ENCODE measurements at regions not wholly inside any gene's neighbourhood (a gene's known extent, or its start where the extent isn't known, plus 50 kb on each side); places are given as distances from the start of the nearest gene placed in this dataset.

GRCh38 chr7:41006306-41006995 is 696.4 kb downstream of the INHBA start:
- H3K4me3 ChIP-seq (ENCODE audit: low read depth in 1 of 2, low read length in 2 of 2) = no peak overlapping the region
- no peaks in the 10 kb centered on the region for H3K36me3 ChIP-seq (ENCODE audit: control insufficient read depth in 1 of 2, insufficient read depth in 2 of 2, low read length in 2 of 2)
- H3K4me1 ChIP-seq (ENCODE audit: control insufficient read depth in 1 of 2, insufficient read depth in 2 of 2, low read length in 2 of 2) = no peaks in the 10 kb centered on the region
- H3K27ac ChIP-seq (ENCODE audit: low read length) = no peak overlapping the region
- no peaks in the 10 kb centered on the region for H3K27me3 ChIP-seq (ENCODE audit: low read depth, low read length)
- no peaks in the 10 kb centered on the region for H3K9me3 ChIP-seq (ENCODE audit: control insufficient read depth in 1 of 2, low read length in 2 of 2)

DNA sequence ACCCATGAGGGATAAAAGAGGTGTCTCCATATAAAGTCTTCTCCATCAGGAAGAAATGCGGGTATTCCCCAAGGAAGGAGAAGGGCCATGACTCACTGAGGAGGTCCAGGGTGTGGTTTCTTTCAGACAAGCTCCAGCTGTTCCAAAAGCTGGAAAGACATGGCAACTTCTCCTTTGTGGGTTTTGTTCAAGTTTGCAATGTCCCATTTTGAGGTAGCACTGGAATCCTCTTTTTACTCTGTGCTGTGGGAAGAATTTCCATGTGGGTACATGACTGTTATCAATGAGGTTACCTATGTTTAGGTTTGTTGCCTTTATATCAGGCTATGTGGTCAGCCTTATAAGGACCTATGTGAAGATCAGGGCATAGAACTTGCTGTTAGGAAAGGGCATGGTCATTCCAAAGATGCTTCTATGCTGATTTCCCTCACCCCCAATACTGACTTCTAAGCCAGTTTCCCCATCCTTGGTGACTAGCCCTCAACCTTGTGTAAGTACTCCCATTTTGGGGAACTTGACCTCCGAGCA is 697.5 kb downstream of the INHBA start:
- no peaks in the 10 kb centered on the region for H3K4me1 ChIP-seq (ENCODE audit: control insufficient read depth in 1 of 2, insufficient read depth in 2 of 2, low read length in 2 of 2)
- no peaks in the 10 kb centered on the region for H3K36me3 ChIP-seq (ENCODE audit: control insufficient read depth in 1 of 2, insufficient read depth in 2 of 2, low read length in 2 of 2)
- H3K9me3 ChIP-seq (ENCODE audit: control insufficient read depth in 1 of 2, low read length in 2 of 2) = no peaks in the 10 kb centered on the region
- H3K27me3 ChIP-seq (ENCODE audit: low read depth, low read length) = no peaks in the 10 kb centered on the region
- no peak overlapping the region for H3K4me3 ChIP-seq (ENCODE audit: low read depth in 1 of 2, low read length in 2 of 2)
- H3K27ac ChIP-seq (ENCODE audit: low read length) = no peak overlapping the region

DNA sequence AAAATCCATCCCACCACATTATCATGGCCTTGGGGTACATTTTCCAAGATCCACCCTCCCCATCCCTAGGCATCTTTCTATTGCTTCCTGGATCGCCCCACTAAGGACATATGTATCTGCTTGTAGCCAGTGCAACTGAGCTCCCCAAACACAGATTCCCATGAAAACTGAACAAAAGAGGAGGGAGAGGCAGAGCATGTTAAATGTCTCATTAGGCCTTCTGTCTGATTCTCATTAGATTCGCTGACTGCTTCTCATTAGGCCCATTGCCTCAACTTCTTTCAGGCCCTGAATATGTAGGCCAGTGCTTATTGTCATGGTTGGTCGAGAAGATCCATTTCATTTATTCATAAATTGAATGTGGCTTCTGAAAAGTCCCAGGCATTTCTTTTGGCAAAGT is 698.9 kb downstream of the INHBA start:
- no peaks in the 10 kb centered on the region for H3K27me3 ChIP-seq (ENCODE audit: low read depth, low read length)
- H3K4me3 ChIP-seq (ENCODE audit: low read depth in 1 of 2, low read length in 2 of 2) = no peak overlapping the region
- no peaks in the 10 kb centered on the region for H3K36me3 ChIP-seq (ENCODE audit: control insufficient read depth in 1 of 2, insufficient read depth in 2 of 2, low read length in 2 of 2)
- no peaks in the 10 kb centered on the region for H3K4me1 ChIP-seq (ENCODE audit: control insufficient read depth in 1 of 2, insufficient read depth in 2 of 2, low read length in 2 of 2)
- no peak overlapping the region for H3K27ac ChIP-seq (ENCODE audit: low read length)
- H3K9me3 ChIP-seq (ENCODE audit: control insufficient read depth in 1 of 2, low read length in 2 of 2) = no peaks in the 10 kb centered on the region

GRCh38 chr7:41003611-41003940 is 699.3 kb downstream of the INHBA start:
- H3K9me3 ChIP-seq (ENCODE audit: control insufficient read depth in 1 of 2, low read length in 2 of 2) = no peaks in the 10 kb centered on the region
- H3K27ac ChIP-seq (ENCODE audit: low read length) = no peak overlapping the region
- no peaks in the 10 kb centered on the region for H3K27me3 ChIP-seq (ENCODE audit: low read depth, low read length)
- no peaks in the 10 kb centered on the region for H3K4me1 ChIP-seq (ENCODE audit: control insufficient read depth in 1 of 2, insufficient read depth in 2 of 2, low read length in 2 of 2)
- no peak overlapping the region for H3K4me3 ChIP-seq (ENCODE audit: low read depth in 1 of 2, low read length in 2 of 2)
- H3K36me3 ChIP-seq (ENCODE audit: control insufficient read depth in 1 of 2, insufficient read depth in 2 of 2, low read length in 2 of 2) = no peaks in the 10 kb centered on the region

- no peaks in the 10 kb centered on the region for H3K27me3 ChIP-seq (ENCODE audit: low read depth, low read length)
- no peaks in the 10 kb centered on the region for H3K9me3 ChIP-seq (ENCODE audit: control insufficient read depth in 1 of 2, low read length in 2 of 2)
- no peak overlapping the region for H3K27ac ChIP-seq (ENCODE audit: low read length)
- no peaks in the 10 kb centered on the region for H3K36me3 ChIP-seq (ENCODE audit: control insufficient read depth in 1 of 2, insufficient read depth in 2 of 2, low read length in 2 of 2)
- H3K4me3 ChIP-seq (ENCODE audit: low read depth in 1 of 2, low read length in 2 of 2) = no peak overlapping the region
- no peaks in the 10 kb centered on the region for H3K4me1 ChIP-seq (ENCODE audit: control insufficient read depth in 1 of 2, insufficient read depth in 2 of 2, low read length in 2 of 2)
Observed at GRCh38 chr7:41002741-41003610, 699.9 kb downstream of the INHBA start.

- no peak overlapping the region for H3K4me3 ChIP-seq (ENCODE audit: low read depth in 1 of 2, low read length in 2 of 2)
- H3K27me3 ChIP-seq (ENCODE audit: low read depth, low read length) = no peaks in the 10 kb centered on the region
- H3K36me3 ChIP-seq (ENCODE audit: control insufficient read depth in 1 of 2, insufficient read depth in 2 of 2, low read length in 2 of 2) = no peaks in the 10 kb centered on the region
- H3K4me1 ChIP-seq (ENCODE audit: control insufficient read depth in 1 of 2, insufficient read depth in 2 of 2, low read length in 2 of 2) = peaks cover 0 to 9% of the 10 kb centered on the region in 2 donors
- H3K9me3 ChIP-seq (ENCODE audit: control insufficient read depth in 1 of 2, low read length in 2 of 2) = no peaks in the 10 kb centered on the region
- H3K27ac ChIP-seq (ENCODE audit: low read length) = no peak overlapping the region
Observed at GRCh38 chr7:41000042-41000441, 702.8 kb downstream of the INHBA start.

GRCh38 chr7:40996233-40996677 is 706.6 kb downstream of the INHBA start:
- no peaks in the 10 kb centered on the region for H3K27me3 ChIP-seq (ENCODE audit: low read depth, low read length)
- H3K36me3 ChIP-seq (ENCODE audit: control insufficient read depth in 1 of 2, insufficient read depth in 2 of 2, low read length in 2 of 2) = no peaks in the 10 kb centered on the region
- H3K27ac ChIP-seq (ENCODE audit: low read length) = no peak overlapping the region

GRCh38 chr7:40990841-40991240 is 712.0 kb downstream of the INHBA start:
- no peaks in the 10 kb centered on the region for H3K36me3 ChIP-seq (ENCODE audit: control insufficient read depth in 1 of 2, insufficient read depth in 2 of 2, low read length in 2 of 2)
- peaks cover 0 to 2% of the 10 kb centered on the region in 2 donors for H3K4me1 ChIP-seq (ENCODE audit: control insufficient read depth in 1 of 2, insufficient read depth in 2 of 2, low read length in 2 of 2)
- H3K27me3 ChIP-seq (ENCODE audit: low read depth, low read length) = no peaks in the 10 kb centered on the region
- no peaks in the 10 kb centered on the region for H3K9me3 ChIP-seq (ENCODE audit: control insufficient read depth in 1 of 2, low read length in 2 of 2)
- H3K27ac ChIP-seq (ENCODE audit: low read length) = no peak overlapping the region
- no peak overlapping the region for H3K4me3 ChIP-seq (ENCODE audit: low read depth in 1 of 2, low read length in 2 of 2)

More at GRCh38 chr7:40996233-40996677, 706.6 kb downstream of the INHBA start:
- H3K4me1 ChIP-seq (ENCODE audit: control insufficient read depth in 1 of 2, insufficient read depth in 2 of 2, low read length in 2 of 2) = peaks cover 0 to 9% of the 10 kb centered on the region in 2 donors
- H3K4me3 ChIP-seq (ENCODE audit: low read depth in 1 of 2, low read length in 2 of 2) = no peak overlapping the region
- no peaks in the 10 kb centered on the region for H3K9me3 ChIP-seq (ENCODE audit: control insufficient read depth in 1 of 2, low read length in 2 of 2)

GRCh38 chr7:40987571-40987970 is 715.3 kb downstream of the INHBA start:
- H3K27me3 ChIP-seq (ENCODE audit: low read depth, low read length) = no peaks in the 10 kb centered on the region
- no peaks in the 10 kb centered on the region for H3K36me3 ChIP-seq (ENCODE audit: control insufficient read depth in 1 of 2, insufficient read depth in 2 of 2, low read length in 2 of 2)
- no peak overlapping the region for H3K27ac ChIP-seq (ENCODE audit: low read length)
- H3K4me1 ChIP-seq (ENCODE audit: control insufficient read depth in 1 of 2, insufficient read depth in 2 of 2, low read length in 2 of 2) = no peaks in the 10 kb centered on the region
- H3K4me3 ChIP-seq (ENCODE audit: low read depth in 1 of 2, low read length in 2 of 2) = no peak overlapping the region
- H3K9me3 ChIP-seq (ENCODE audit: control insufficient read depth in 1 of 2, low read length in 2 of 2) = no peaks in the 10 kb centered on the region

DNA sequence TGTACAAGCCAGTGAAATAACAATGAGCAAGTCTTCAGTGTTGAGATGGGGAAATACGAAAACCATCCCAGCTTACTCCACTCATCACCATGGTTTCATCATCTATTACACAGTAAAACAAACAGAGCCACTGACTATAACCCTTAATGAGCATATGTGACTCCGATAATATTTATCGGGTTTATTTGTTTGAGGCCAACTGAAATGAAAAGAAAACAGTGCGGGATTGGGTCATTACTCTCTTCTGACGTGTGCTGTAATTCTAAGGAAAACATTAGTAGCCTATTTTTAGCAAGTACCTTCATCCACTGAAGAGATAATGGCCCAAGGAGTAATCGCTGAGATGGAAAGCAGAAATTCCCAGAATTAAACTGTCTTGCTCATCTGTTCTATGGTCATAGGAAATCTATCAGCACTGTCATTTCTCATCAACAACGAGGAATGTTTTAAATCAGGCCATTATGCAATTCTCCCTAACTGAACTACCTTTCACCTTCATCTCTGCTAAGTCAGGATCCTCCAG is 716.5 kb downstream of the INHBA start:
- no peaks in the 10 kb centered on the region for H3K9me3 ChIP-seq (ENCODE audit: control insufficient read depth in 1 of 2, low read length in 2 of 2)
- no peaks in the 10 kb centered on the region for H3K36me3 ChIP-seq (ENCODE audit: control insufficient read depth in 1 of 2, insufficient read depth in 2 of 2, low read length in 2 of 2)
- H3K4me3 ChIP-seq (ENCODE audit: low read depth in 1 of 2, low read length in 2 of 2) = no peak overlapping the region
- H3K4me1 ChIP-seq (ENCODE audit: control insufficient read depth in 1 of 2, insufficient read depth in 2 of 2, low read length in 2 of 2) = no peaks in the 10 kb centered on the region
- H3K27ac ChIP-seq (ENCODE audit: low read length) = no peak overlapping the region
- H3K27me3 ChIP-seq (ENCODE audit: low read depth, low read length) = no peaks in the 10 kb centered on the region

DNA sequence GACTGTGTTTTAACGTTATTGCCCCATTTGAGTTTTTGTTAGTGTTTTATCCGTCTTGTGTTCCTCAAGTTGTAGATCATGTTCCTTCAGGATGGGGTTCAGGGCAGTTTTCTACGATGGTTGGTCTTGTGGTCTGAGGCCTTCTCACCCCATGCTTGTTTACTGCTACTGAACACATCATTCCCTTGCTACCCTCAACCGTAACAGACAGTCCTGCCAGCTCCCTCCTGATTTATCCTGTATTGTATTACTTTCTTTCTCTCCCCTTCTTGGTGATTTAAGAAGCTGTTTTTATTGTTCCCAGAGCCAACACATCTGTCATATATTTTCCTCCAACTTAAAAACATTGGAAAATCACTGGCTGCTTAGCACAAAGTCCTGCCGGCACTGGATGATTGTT is 719.8 kb downstream of the INHBA start:
- Histone ChIP-seq H3K27me3 (ENCODE audit: low read depth, low read length) (no peaks in the 10 kb centered on the region), H3K4me1 (ENCODE audit: control insufficient read depth in 1 of 2, insufficient read depth in 2 of 2, low read length in 2 of 2) (no peaks in the 10 kb centered on the region), H3K9me3 (ENCODE audit: control insufficient read depth in 1 of 2, low read length in 2 of 2) (no peaks in the 10 kb centered on the region), H3K27ac (ENCODE audit: low read length) (no peak overlapping the region), H3K4me3 (ENCODE audit: low read depth in 1 of 2, low read length in 2 of 2) (no peak overlapping the region), H3K36me3 (ENCODE audit: control insufficient read depth in 1 of 2, insufficient read depth in 2 of 2, low read length in 2 of 2) (no peaks in the 10 kb centered on the region)

Measured in muscle layer of duodenum (tissue), 2 donors.